ENCODE measurements at regions not wholly inside any gene's neighbourhood (a gene's known extent, or its start where the extent isn't known, plus 50 kb on each side); places are given as distances from the start of the nearest gene placed in this dataset.
"Not testable (repeated sequence)": the region's sequence is repeated elsewhere in the genome, so short reads cannot be mapped to it uniquely, and the experiment has no call there.

- DNase-seq (ENCODE audit: low spot score) = no peak
Measured at GRCh38 chrX:39675162-39675553, 422.6 kb downstream of the BCOR start.

GRCh38 chrX:39675619-39676018 is 422.1 kb downstream of the BCOR start:
- DNase-seq (ENCODE audit: low spot score) = no peak

- DNase-seq (ENCODE audit: low spot score) = no peak
Measured at GRCh38 chrX:39676434-39676833, 421.3 kb downstream of the BCOR start.

DNA sequence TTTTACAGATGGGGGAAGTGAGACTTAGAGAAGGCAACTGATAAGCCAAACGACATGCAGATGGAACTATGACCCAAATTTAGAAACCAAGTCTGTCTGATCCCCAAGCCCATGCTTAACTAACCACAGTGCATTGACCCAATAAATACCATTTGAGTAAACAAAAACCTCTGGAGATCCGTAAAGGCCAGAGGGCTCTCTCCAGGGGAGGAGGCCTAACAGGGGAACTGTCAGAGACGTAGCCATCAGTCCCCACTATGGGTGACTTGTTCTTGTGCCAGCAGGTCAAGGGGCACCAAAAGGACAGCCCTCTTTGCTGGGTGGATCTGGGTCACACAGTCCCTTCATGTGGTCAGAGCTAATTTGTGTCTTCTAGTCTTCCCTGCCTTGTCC is 420.2 kb downstream of the BCOR start:
- no peak for DNase-seq (ENCODE audit: low spot score)

DNA sequence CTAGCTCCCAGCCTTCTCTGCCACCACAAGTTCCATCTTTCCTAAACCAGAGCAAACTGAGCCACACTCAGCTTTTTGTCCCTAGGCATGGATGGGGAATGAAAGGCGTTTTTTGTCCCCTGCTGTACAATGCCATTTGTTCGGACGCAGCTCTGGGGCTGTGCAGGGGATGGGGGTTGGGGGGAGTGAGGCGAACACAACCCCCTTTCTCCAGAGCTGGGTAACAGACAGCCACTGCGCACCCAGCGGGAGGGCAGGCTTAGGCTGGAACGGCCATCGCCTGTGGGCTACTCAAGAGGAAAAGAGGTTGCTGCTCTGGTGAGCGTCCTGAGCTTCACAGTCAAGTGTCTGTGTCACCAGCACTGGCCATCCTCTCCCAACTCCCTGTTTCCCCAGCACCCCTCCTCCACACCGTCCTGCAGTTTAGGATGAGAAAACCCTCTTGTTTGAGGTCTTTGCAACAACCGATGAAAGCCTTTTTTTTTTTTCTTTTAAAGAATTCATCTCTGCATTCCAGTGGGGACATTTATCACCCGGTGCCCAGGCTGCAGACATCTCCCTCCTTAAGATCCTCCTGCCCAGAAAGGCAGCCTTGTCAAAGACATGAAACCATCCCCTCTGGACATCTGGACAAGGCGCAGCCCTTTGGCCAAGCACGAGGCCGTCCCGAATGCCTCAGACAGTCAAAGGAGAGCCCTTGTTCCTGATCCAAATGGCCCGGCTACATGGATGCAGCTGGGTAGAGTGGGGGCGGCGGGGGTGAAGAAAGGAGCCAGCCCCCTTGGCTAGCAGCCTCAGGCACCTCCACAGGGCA is 419.6 kb downstream of the BCOR start:
- peak; percentile 93 for DNase-seq (ENCODE audit: low spot score)

DNA sequence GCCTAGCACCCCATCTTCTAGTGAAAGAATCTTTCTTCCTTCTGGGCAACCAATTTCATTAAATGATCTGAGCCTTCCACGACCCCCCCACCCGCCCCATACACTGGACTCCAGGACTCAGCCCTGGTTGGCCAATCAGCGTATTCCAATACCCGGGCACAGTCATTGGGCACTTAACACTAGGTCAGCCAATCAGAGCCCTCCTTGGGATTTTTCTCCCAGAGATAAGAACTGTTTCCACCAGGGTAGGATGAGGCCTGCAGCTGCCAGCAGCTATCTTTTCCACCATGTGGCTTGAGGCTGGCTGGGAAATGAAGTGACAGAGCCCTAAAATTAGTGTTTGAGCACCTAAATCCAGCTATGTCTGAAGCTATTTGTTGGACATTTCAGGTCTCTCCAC is 418.8 kb downstream of the BCOR start:
- peak; percentile 57 for DNase-seq (ENCODE audit: low spot score)

DNA sequence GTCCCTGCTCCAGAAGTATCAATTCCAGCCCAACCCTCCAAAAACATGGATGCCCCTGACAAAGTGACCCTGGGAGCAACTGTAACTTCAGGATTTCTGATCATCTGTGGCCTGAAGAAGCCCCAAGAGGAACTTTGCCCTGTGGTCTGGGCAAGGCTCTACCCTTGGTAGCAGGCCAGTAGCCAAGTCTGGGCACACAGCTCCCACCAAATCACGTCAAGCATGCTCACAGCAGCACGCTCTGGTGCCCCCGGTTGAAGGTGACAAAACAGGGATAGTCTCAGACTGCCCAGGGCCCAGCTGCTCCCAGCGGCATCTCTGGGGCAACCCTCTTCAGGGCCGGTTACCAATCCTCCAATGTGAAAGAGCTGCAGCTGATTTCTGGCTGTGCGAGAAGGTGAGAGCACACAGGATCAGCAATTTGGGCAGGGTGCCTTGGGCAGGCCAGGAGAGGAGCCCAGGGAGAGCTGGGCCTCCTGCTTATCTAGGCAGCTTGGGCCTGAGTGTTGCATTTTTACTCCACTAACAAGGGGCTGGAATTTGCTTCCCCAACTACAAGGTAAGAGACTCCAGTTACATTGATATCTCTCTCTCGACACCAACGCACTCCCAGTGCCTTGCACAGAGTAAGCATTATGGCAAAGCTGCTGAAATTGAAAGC is 418.1 kb downstream of the BCOR start:
- no peak for DNase-seq (ENCODE audit: low spot score)

- DNase-seq (ENCODE audit: low spot score) = no peak
Measured at GRCh38 chrX:39681885-39682284, 415.9 kb downstream of the BCOR start.

DNA sequence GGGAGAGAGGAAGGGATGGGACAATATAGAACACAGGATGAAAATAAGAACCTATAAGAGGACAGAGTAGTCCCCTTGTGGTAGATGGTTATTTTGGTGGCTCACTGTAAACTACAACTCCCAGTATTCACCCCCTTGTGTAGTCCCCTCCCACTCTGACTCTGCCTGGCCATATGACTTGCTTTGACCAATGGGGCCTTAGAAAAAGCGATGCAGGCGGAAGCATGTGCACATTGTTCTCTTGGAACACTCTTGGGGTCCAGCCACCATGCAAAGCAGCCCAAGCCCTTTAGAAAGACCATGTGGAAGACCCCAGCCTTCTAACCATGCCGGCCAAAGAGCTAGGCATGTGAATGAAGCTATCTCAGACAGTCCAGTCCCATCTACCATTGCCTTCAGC is 415.0 kb downstream of the BCOR start:
- DNase-seq (ENCODE audit: low spot score) = no peak

DNA sequence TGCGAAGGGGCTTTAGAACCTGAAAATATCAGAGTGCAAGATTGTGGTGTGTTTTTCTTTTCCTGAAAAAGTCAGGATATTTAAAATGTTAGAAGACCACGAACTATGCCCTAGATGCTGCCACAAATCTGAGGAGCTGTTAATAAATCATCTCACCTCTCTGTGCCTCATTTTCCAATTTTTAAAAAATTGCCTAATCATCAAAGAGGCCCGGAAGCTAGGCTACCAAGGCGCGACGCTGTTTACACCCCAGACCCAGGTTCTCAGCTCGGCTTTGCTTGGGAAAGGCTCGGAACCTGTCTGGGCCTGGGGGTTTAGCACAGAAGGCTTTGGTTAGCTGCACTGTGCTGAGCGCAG is 409.6 kb downstream of the BCOR start:
- DNase-seq (ENCODE audit: low spot score) = no peak

DNA sequence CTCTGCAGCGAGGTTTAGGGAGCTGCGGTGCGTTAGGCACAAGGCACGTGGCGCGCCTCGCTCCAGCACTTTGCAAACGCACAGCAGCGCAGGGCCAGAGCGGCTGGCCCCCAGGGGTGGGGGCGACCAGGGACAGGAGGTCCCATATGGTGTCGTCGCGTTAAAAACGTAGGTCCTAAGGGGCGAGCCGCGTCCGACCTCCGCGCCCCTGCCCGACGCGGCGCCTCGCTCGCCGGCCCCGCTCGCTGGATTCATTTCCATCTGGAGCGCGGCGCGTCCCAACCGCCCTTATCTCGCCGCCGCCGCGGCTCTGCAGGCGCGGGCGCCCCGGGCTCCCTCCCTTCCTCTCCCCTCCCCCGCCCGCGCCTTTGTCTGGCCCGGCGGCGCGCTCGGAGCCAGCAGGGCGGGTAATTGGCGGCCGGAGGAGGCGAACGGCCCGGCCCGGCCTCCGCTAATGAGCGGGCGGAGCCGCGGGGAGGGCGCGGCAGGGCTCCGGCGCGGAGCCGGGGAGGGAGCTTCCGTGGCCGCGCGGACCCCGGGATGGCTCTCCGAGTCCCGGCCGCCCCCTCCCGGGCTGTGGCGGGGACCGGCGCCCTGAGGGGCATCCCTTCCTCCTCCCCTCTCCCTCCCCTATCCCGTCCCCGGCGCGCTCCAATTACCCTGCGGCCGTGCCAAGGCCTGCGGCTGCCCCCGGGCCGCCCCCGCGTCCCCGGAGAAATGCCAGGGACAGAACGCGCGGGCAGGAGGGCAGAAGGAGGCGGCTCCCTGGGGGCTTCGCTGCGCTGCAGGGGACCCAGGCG is 409.0 kb downstream of the BCOR start:
- peak; percentile 81 for DNase-seq (ENCODE audit: low spot score)

- no peak for DNase-seq (ENCODE audit: low spot score)
Measured at GRCh38 chrX:39689376-39690104, 408.2 kb downstream of the BCOR start.

DNA sequence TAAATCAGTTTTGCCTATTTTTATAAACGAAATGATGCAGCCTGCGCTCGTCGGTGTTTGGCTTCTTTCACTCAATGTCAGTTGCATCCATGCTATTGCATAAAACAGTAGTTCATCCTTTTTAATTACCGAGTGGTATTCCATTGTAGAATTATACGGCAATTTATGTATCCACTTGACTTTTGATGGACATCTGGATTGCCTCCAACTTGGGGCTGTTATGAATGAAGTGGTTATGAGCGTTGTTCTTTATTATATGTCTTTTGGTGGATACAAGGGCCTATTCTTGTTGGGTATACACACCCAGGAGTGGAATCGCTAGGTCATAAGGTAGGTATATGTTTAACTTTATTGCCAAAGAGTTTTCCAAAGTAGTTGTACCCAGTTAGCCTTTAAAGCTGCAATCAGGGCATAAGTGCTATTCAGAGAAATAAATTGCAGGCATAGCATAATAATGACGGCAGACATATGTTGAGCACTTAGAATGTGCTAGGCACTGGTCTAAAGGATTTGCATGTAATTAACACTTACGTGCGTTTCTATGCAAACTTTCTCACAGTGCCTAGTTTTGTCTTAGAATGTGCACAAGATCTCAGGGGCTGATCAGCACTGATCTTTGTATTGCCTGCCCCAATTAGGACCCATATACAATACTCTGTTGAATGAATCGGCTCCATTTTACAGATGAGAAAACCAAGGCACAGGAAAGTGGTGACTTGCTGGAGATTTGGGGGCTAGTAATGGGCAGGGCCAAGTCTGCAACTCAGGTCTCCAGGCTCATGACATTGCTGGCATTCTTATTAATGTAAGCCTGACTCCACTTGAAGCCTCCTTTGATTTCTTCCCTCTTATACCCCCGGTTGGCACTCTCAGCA is 407.0 kb downstream of the BCOR start:
- no peak for DNase-seq (ENCODE audit: low spot score)

- no peak for DNase-seq (ENCODE audit: low spot score)
Measured at GRCh38 chrX:39691724-39692123, 406.0 kb downstream of the BCOR start.

DNA sequence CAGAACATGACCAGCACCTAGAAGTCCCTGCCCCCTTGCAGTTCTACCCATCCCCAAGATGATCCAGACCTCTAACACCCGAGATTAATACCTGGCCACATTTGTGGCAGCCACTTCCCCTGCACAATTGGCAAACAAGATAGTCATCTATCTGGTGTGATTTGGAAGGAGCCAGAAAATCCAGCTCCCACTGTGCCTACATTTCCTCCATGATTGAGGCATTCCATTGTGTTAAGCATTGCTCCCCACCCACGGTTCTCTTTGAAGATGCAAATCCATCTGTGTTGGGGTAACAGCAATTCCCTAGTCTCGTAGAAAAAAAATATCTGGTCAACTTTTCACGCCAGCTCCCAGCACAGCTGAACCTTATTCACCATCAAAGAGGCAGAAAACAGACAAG is 405.0 kb downstream of the BCOR start:
- DNase-seq (ENCODE audit: low spot score) = no peak

DNA sequence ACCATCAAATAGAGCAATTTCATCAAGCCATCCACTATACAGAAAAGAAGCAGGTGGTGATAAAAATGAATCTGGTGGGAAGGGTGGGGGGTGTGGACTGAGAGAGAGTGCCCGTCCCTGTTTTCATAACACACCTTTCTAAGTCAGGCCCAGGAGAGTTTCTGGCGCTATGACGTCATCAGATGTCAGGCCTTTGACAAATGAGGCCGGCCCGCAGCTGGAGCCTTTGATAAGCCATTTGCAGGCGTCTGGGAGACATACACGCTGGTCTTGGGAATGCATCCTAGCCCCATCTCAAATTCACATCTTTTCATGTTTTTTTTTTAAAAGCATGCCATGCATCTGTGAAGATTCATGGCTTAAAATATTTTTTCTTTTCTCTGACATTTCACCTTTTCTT is 404.5 kb downstream of the BCOR start:
- no peak for DNase-seq (ENCODE audit: low spot score)

- DNase-seq (ENCODE audit: low spot score) = not testable (repeated sequence)
Measured at GRCh38 chrX:39702636-39703035, 395.1 kb downstream of the BCOR start.

GRCh38 chrX:39703307-39703706 is 394.5 kb downstream of the BCOR start:
- DNase-seq (ENCODE audit: low spot score) = no peak

DNA sequence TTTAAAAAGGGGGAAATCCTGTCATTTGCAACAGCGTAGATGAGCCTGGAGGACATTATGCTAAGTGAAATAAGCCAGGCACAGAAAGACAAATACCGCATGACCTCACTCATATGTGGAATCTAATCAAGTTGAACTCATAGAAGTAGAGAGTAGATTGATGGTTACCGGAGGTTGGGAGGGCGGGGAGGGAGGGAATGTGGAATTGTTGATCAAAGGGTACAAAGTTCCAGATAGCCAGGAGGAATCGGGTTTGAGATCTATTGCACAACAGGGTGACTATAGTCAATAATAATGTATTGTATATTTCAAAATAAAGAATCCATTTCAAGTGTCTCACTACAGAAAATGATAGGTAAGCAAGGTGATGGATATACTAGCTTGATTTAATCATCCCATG is 393.2 kb downstream of the BCOR start:
- DNase-seq (ENCODE audit: low spot score) = no peak

DNA sequence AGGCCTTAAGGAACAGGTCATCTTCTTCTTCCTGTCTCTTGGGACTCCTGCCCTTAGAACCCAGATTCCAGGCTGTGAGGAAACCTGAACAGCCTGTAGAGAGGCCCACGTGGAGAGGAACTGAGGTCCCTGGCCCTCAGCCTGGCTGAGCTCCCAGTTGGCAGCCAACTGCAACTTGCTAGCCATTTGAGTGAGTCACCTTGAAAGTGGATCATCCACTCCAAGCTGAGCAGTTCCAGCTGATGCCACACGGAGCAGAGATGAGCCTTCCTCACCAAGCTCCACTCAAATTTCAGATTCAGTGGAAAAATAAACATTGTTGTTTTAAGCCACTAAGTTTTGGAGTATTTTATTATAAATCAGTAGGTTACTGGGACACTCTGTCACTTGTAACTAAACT is 392.5 kb downstream of the BCOR start:
- DNase-seq (ENCODE audit: low spot score) = no peak

- DNase-seq (ENCODE audit: low spot score) = no peak
Measured at GRCh38 chrX:39709364-39709763, 388.4 kb downstream of the BCOR start.
